Nephron (organoid): ENCODE measurements at regions not wholly inside any gene's neighbourhood (a gene's known extent, or its start where the extent isn't known, plus 50 kb on each side); places are given as distances from the start of the nearest gene placed in this dataset.
A peak's percentile ranks its signal among the peaks of the same experiment; 100 is the strongest.

ENCODE experiments used
- H3K27ac Mint-ChIP-seq, 3 experiments: 2 replicates each; pipeline ENCODE4 v1.8.0; 2020; ENCODE audit warnings: mixed read lengths in 3 of 3, mild to moderate bottlenecking in 2 of 3, moderate library complexity in 1 of 3
- H3K27me3 Mint-ChIP-seq: 2 replicates; pipeline ENCODE4 v1.8.0; 2021; ENCODE audit warnings: low read depth, mild to moderate bottlenecking, moderate library complexity, mixed read lengths
- H3K36me3 Mint-ChIP-seq: 2 replicates; pipeline ENCODE4 v1.8.0; 2020; ENCODE audit warnings: low read depth, mixed read lengths
- H3K4me1 Mint-ChIP-seq: 2 replicates; pipeline ENCODE4 v1.8.0; 2020; ENCODE audit warnings: mixed read lengths
- H3K4me3 Mint-ChIP-seq, 3 experiments: 2 replicates each; pipeline ENCODE4 v1.8.0; 2020; ENCODE audit warnings: mild to moderate bottlenecking in 3 of 3, mixed read lengths in 3 of 3, moderate library complexity in 2 of 3
- H3K9me3 Mint-ChIP-seq: 2 replicates; pipeline ENCODE4 v1.8.0; 2020; ENCODE audit warnings: mixed read lengths
- CTCF ChIP-seq, 3 experiments: fragments of 200-600 bp; sonication (generic); IDR thresholded peaks; one replicate each; pipeline ENCODE4 v1.5.0; 2021; ENCODE audit warnings: antibody characterized with exemption in 3 of 3; ENCODE audit not compliant: unreplicated experiment in 3 of 3

GRCh38 chr9:22739712-22740111, 293.1 kb downstream of the DMRTA1 start:
- H3K4me3 Mint-ChIP-seq = no peak overlapping the region
- H3K9me3 Mint-ChIP-seq = peaks cover 11% of the 10 kb centered on the region
- TF ChIP-seq CTCF (IDR thresholded peaks at IDR 0.05; ENCODE audit: unreplicated experiment in 3 of 3) = no peak
- no peaks in the 10 kb centered on the region for H3K27me3 Mint-ChIP-seq
- H3K27ac Mint-ChIP-seq = no peak overlapping the region
- H3K4me1 Mint-ChIP-seq = no peaks in the 10 kb centered on the region
- no peaks in the 10 kb centered on the region for H3K36me3 Mint-ChIP-seq

- H3K9me3 Mint-ChIP-seq = peaks cover 11% of the 10 kb centered on the region
- peak overlapping the region in 1 of 3 experiments; percentile 23 for H3K27ac Mint-ChIP-seq
- no peaks in the 10 kb centered on the region for H3K27me3 Mint-ChIP-seq
- TF ChIP-seq CTCF (IDR thresholded peaks at IDR 0.05; ENCODE audit: unreplicated experiment in 3 of 3) = no peak
- no peaks in the 10 kb centered on the region for H3K36me3 Mint-ChIP-seq
- no peak overlapping the region for H3K4me3 Mint-ChIP-seq
- H3K4me1 Mint-ChIP-seq = no peaks in the 10 kb centered on the region
Measured at GRCh38 chr9:22740781-22741180, 294.2 kb downstream of the DMRTA1 start.

GRCh38 chr9:22742401-22742800, 295.8 kb downstream of the DMRTA1 start:
- Mint-ChIP-seq H3K9me3 (peaks cover 8% of the 10 kb centered on the region), H3K4me3 (no peak overlapping the region), H3K36me3 (no peaks in the 10 kb centered on the region)

GRCh38 chr9:22773501-22774220, 327.0 kb downstream of the DMRTA1 start:
- no peak for TF ChIP-seq CTCF (IDR thresholded peaks at IDR 0.05; ENCODE audit: unreplicated experiment in 3 of 3)
- H3K4me3 Mint-ChIP-seq = no peak overlapping the region
- no peaks in the 10 kb centered on the region for H3K36me3 Mint-ChIP-seq
- no peaks in the 10 kb centered on the region for H3K9me3 Mint-ChIP-seq
- H3K27me3 Mint-ChIP-seq = no peaks in the 10 kb centered on the region
- H3K4me1 Mint-ChIP-seq = no peaks in the 10 kb centered on the region
- no peak overlapping the region for H3K27ac Mint-ChIP-seq

More at GRCh38 chr9:22742401-22742800, 295.8 kb downstream of the DMRTA1 start:
- no peaks in the 10 kb centered on the region for H3K27me3 Mint-ChIP-seq
- no peak for TF ChIP-seq CTCF (IDR thresholded peaks at IDR 0.05; ENCODE audit: unreplicated experiment in 3 of 3)
- no peaks in the 10 kb centered on the region for H3K4me1 Mint-ChIP-seq
- no peak overlapping the region for H3K27ac Mint-ChIP-seq

GRCh38 chr9:22790329-22790728, 343.7 kb downstream of the DMRTA1 start:
- Mint-ChIP-seq H3K9me3 (peaks cover 2% of the 10 kb centered on the region), H3K4me3 (no peak overlapping the region), H3K4me1 (no peaks in the 10 kb centered on the region), H3K27ac (no peak overlapping the region), H3K27me3 (no peaks in the 10 kb centered on the region), H3K36me3 (no peaks in the 10 kb centered on the region)
- no peak for TF ChIP-seq CTCF (IDR thresholded peaks at IDR 0.05; ENCODE audit: unreplicated experiment in 3 of 3)

GRCh38 chr9:22808876-22809275, 362.3 kb downstream of the DMRTA1 start:
- H3K27ac Mint-ChIP-seq = no peak overlapping the region
- H3K4me3 Mint-ChIP-seq = no peak overlapping the region
- no peaks in the 10 kb centered on the region for H3K4me1 Mint-ChIP-seq
- TF ChIP-seq CTCF (IDR thresholded peaks at IDR 0.05; ENCODE audit: unreplicated experiment in 3 of 3) = no peak
- no peaks in the 10 kb centered on the region for H3K27me3 Mint-ChIP-seq
- no peaks in the 10 kb centered on the region for H3K36me3 Mint-ChIP-seq
- H3K9me3 Mint-ChIP-seq = no peaks in the 10 kb centered on the region
